ENCODE measurements at regions not wholly inside any gene's neighbourhood (a gene's known extent, or its start where the extent isn't known, plus 50 kb on each side); places are given as distances from the start of the nearest gene placed in this dataset.

DNA sequence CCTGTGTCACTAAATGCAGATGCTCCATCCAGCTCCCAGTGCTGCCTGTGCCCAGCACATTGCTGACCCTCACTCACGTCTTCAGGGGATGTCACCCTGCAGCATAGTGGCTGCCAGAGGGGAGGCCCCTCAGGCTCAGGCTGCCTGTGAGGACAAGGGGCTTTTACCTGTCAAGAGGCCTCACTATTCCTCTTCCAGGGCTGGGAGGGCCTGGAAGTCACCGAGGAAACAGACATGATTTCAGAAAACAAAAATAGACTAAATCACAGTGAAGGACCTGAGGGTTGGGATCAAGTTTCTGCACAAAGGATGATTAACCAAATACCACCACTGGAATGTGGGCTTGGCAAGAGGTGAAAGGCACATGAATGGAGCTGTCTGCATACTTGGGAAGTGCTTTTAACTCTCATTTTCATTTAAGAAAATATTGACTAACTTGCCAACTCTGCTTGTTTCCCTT, 1202.3 kb downstream of the BCL11B start:
- ATAC-seq (ENCODE audit: low read depth) (no peak), DNase-seq (no peak)
- H2AK9ac ChIP-seq (replicated peaks; ENCODE audit: low read depth, low read length, poor library complexity) = no peak overlapping the region
- no peaks in the 10 kb centered on the region for H3K79me1 ChIP-seq (ENCODE audit: low read depth in 1 of 2, low read length in 2 of 2)
- no peak overlapping the region for H2BK20ac ChIP-seq (ENCODE audit: low read depth, low read length)
- H2BK15ac ChIP-seq (ENCODE audit: low read depth, low read length) = no peak overlapping the region
- no peak overlapping the region for H2BK120ac ChIP-seq (ENCODE audit: low read depth, low read length)
- BruUV-seq (replicated peaks) = no TSS peak
- H3K4me2 ChIP-seq (ENCODE audit: low read depth, low read length) = no peak overlapping the region
- peaks cover 18% of the 10 kb centered on the region for H3K9me3 ChIP-seq (ENCODE audit: control insufficient read depth, insufficient read depth, low read length)
- H3K4me1 ChIP-seq (ENCODE audit: control insufficient read depth, insufficient read depth, low read length) = no peaks in the 10 kb centered on the region
- no peak overlapping the region for H2BK5ac ChIP-seq (ENCODE audit: low read depth, low read length, poor library complexity, severe bottlenecking)
- dilution Hi-C loops (cut with HindIII; ENCODE audit: low sequenced_read_pairs, unreplicated experiment) (no loop called here), in situ Hi-C loops (cut with MboI; ENCODE audit: low sequenced_read_pairs) (no loop called here), intact Hi-C loops (cut with micrococcal nuclease) (no loop called here)
- H3K14ac ChIP-seq (replicated peaks; ENCODE audit: low read depth, low read length) = no peak overlapping the region
- no peaks in the 10 kb centered on the region for H3K36me3 ChIP-seq (ENCODE audit: control insufficient read depth, insufficient read depth, low read length)
- H4K5ac ChIP-seq (ENCODE audit: low read depth, low read length) = no peak overlapping the region
- H3K27ac ChIP-seq (ENCODE audit: insufficient read depth, low read length) = no peak overlapping the region
- WGBS, 2 experiments (ENCODE audit: extremely low coverage in 2 of 2, insufficient read length in 1 of 2) = no CpG with 5 or more reads among the region's 2 CpGs
- H4K91ac ChIP-seq (ENCODE audit: insufficient read depth, low read depth, low read length) = no peak overlapping the region
- H3K9me1 ChIP-seq (ENCODE audit: insufficient read depth, low read length) = no peaks in the 10 kb centered on the region
- no peak overlapping the region for H4K8ac ChIP-seq (ENCODE audit: low read depth in 2 of 2, low read length in 2 of 2)
- ChIA-PET CTCF (no interaction called here), POLR2A (ENCODE audit: unreplicated experiment) (no interaction called here)
- TF ChIP-seq MAFK (IDR thresholded peaks at IDR 0.05; ENCODE audit: low read depth, low read length) (no peak), BHLHE40 (IDR thresholded peaks at IDR 0.05; ENCODE audit: low read depth, low read length) (no peak), RCOR1 (IDR thresholded peaks at IDR 0.05; ENCODE audit: insufficient replicate concordance, low read length) (no peak), NFE2L2 (IDR thresholded peaks at IDR 0.05; ENCODE audit: low read depth, low read length) (no peak), RAD21 (IDR thresholded peaks at IDR 0.05; ENCODE audit: low read length) (no peak), CHD1 (IDR thresholded peaks at IDR 0.05; ENCODE audit: low read depth, low read length) (no peak), CEBPB (IDR thresholded peaks at IDR 0.05; ENCODE audit: low read depth, low read length) (no peak), FOS (IDR thresholded peaks at IDR 0.05; ENCODE audit: low read depth, low read length) (no peak), RFX5 (IDR thresholded peaks at IDR 0.05; ENCODE audit: low read depth, low read length) (no peak), SMC3 (IDR thresholded peaks at IDR 0.05; ENCODE audit: low read depth, low read length) (no peak), POLR2A (IDR thresholded peaks at IDR 0.05; ENCODE audit: low read depth, low read length) (no peak), MXI1 (IDR thresholded peaks at IDR 0.05; ENCODE audit: borderline replicate concordance, low read depth, low read length) (no peak), MAZ (IDR thresholded peaks at IDR 0.05; ENCODE audit: borderline replicate concordance, low read depth, low read length) (no peak)
- TF ChIP-seq, protein P1, sequence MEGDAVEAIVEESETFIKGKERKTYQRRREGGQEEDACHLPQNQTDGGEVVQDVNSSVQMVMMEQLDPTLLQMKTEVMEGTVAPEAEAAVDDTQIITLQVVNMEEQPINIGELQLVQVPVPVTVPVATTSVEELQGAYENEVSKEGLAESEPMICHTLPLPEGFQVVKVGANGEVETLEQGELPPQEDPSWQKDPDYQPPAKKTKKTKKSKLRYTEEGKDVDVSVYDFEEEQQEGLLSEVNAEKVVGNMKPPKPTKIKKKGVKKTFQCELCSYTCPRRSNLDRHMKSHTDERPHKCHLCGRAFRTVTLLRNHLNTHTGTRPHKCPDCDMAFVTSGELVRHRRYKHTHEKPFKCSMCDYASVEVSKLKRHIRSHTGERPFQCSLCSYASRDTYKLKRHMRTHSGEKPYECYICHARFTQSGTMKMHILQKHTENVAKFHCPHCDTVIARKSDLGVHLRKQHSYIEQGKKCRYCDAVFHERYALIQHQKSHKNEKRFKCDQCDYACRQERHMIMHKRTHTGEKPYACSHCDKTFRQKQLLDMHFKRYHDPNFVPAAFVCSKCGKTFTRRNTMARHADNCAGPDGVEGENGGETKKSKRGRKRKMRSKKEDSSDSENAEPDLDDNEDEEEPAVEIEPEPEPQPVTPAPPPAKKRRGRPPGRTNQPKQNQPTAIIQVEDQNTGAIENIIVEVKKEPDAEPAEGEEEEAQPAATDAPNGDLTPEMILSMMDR (conservative IDR thresholded peaks at IDR 0.05; ENCODE audit: low read depth, low read length) = no peak
- TF ChIP-seq, protein P2, sequence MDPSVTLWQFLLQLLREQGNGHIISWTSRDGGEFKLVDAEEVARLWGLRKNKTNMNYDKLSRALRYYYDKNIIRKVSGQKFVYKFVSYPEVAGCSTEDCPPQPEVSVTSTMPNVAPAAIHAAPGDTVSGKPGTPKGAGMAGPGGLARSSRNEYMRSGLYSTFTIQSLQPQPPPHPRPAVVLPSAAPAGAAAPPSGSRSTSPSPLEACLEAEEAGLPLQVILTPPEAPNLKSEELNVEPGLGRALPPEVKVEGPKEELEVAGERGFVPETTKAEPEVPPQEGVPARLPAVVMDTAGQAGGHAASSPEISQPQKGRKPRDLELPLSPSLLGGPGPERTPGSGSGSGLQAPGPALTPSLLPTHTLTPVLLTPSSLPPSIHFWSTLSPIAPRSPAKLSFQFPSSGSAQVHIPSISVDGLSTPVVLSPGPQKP (IDR thresholded peaks at IDR 0.05; ENCODE audit: borderline replicate concordance, low read depth, low read length) = no peak
- TF ChIP-seq, protein P3, sequence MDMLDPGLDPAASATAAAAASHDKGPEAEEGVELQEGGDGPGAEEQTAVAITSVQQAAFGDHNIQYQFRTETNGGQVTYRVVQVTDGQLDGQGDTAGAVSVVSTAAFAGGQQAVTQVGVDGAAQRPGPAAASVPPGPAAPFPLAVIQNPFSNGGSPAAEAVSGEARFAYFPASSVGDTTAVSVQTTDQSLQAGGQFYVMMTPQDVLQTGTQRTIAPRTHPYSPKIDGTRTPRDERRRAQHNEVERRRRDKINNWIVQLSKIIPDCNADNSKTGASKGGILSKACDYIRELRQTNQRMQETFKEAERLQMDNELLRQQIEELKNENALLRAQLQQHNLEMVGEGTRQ (IDR thresholded peaks at IDR 0.05; ENCODE audit: low read depth, low read length) = no peak
- H3K4me3 ChIP-seq (ENCODE audit: insufficient read depth, low read depth, low read length) = no peak overlapping the region
- peak overlapping the region; percentile 33 for H2AFZ ChIP-seq (replicated peaks; ENCODE audit: low read length, poor library complexity)
- H3K4ac ChIP-seq (ENCODE audit: low read depth, low read length) = no peak overlapping the region
- no peaks in the 10 kb centered on the region for H3K27me3 ChIP-seq (ENCODE audit: control insufficient read depth, insufficient read depth, low read length)
- no peak overlapping the region for H3K9ac ChIP-seq (ENCODE audit: low read depth, low read length)
- H2AK5ac ChIP-seq (ENCODE audit: low read depth, low read length) = no peak overlapping the region
- H4K20me1 ChIP-seq (ENCODE audit: insufficient read depth, low read length) = no peaks in the 10 kb centered on the region
- H3K18ac ChIP-seq (ENCODE audit: low read depth, low read length) = no peak overlapping the region
- no peak overlapping the region for H3K56ac ChIP-seq (ENCODE audit: extremely low read depth, insufficient read depth, low read length)
- H3K23ac ChIP-seq (ENCODE audit: low read depth, low read length) = no peak overlapping the region

Measured in IMR-90 (cell line).